ENCODE measurements at regions not wholly inside any gene's neighbourhood (a gene's known extent, or its start where the extent isn't known, plus 50 kb on each side); places are given as distances from the start of the nearest gene placed in this dataset.

GRCh38 chr17:33381201-33381600 is 88.1 kb upstream of the ASIC2 start:
- H3K27me3 ChIP-seq (ENCODE audit: control insufficient read depth, insufficient read depth, low read length) = no peaks in the 10 kb centered on the region
- H3K36me3 ChIP-seq (ENCODE audit: control insufficient read depth, insufficient read depth, low read length) = no peaks in the 10 kb centered on the region
- no peaks in the 10 kb centered on the region for H3K9me3 ChIP-seq (ENCODE audit: control insufficient read depth, insufficient read depth, low read length)
- H3K9ac ChIP-seq (ENCODE audit: low read depth, low read length) = no peak overlapping the region
- H3K4me3 ChIP-seq (ENCODE audit: low read depth, low read length) = peak overlapping the region; percentile 11
- H3K4me1 ChIP-seq (ENCODE audit: control insufficient read depth, insufficient read depth, low read length) = peaks cover 10% of the 10 kb centered on the region

- Histone ChIP-seq H3K36me3 (ENCODE audit: control insufficient read depth, insufficient read depth, low read length) (no peaks in the 10 kb centered on the region), H3K9ac (ENCODE audit: low read depth, low read length) (no peak overlapping the region), H3K4me3 (ENCODE audit: low read depth, low read length) (no peak overlapping the region), H3K27me3 (ENCODE audit: control insufficient read depth, insufficient read depth, low read length) (no peaks in the 10 kb centered on the region), H3K4me1 (ENCODE audit: control insufficient read depth, insufficient read depth, low read length) (peaks cover 10% of the 10 kb centered on the region), H3K9me3 (ENCODE audit: control insufficient read depth, insufficient read depth, low read length) (no peaks in the 10 kb centered on the region)
Observed at GRCh38 chr17:33383488-33384023, 90.5 kb upstream of the ASIC2 start.

DNA sequence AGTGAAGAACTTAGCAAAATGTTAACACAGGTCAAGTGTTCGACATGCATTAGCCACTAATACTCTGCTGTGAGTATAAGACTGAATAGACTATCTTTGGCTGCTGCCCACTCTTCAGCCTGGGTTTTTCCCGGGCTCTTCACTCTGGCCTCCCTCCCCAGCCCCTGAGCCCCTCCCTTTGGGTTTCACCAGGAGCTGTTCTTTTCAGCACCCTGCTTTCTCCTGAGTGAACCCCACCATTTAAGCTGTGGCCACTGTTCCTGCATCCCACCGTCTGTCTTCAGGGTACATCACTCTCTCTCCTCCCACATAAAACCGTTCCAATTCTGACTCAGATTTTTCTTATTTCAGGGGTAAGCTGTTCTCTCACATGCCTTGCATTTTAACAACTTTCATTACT is 92.0 kb upstream of the ASIC2 start:
- no peak overlapping the region for H3K4me3 ChIP-seq (ENCODE audit: low read depth, low read length)
- H3K36me3 ChIP-seq (ENCODE audit: control insufficient read depth, insufficient read depth, low read length) = no peaks in the 10 kb centered on the region
- H3K9ac ChIP-seq (ENCODE audit: low read depth, low read length) = no peak overlapping the region
- H3K4me1 ChIP-seq (ENCODE audit: control insufficient read depth, insufficient read depth, low read length) = peaks cover 10% of the 10 kb centered on the region
- no peaks in the 10 kb centered on the region for H3K27me3 ChIP-seq (ENCODE audit: control insufficient read depth, insufficient read depth, low read length)
- no peaks in the 10 kb centered on the region for H3K9me3 ChIP-seq (ENCODE audit: control insufficient read depth, insufficient read depth, low read length)

DNA sequence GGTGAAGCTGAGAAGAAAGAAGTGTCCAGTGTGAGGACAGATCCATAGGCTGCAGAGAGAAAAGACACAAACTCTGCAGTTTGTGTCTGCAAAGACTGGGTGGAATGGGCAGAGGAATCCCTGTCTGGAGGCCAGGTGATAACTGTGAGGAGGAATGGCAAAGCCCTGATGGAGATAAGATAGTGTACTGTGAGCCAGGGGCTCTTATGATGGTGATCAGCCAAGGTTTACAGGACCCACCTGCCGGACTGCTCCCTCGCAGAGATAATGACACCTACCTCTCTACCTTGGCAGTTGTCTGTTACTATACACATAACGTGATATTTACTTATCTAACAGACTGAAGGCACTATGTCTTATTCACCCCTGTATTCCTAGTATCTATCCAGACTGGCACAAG is 92.6 kb upstream of the ASIC2 start:
- Histone ChIP-seq H3K4me3 (ENCODE audit: low read depth, low read length) (no peak overlapping the region), H3K9ac (ENCODE audit: low read depth, low read length) (no peak overlapping the region), H3K27me3 (ENCODE audit: control insufficient read depth, insufficient read depth, low read length) (no peaks in the 10 kb centered on the region), H3K9me3 (ENCODE audit: control insufficient read depth, insufficient read depth, low read length) (no peaks in the 10 kb centered on the region), H3K36me3 (ENCODE audit: control insufficient read depth, insufficient read depth, low read length) (no peaks in the 10 kb centered on the region), H3K4me1 (ENCODE audit: control insufficient read depth, insufficient read depth, low read length) (peaks cover 6% of the 10 kb centered on the region)

DNA sequence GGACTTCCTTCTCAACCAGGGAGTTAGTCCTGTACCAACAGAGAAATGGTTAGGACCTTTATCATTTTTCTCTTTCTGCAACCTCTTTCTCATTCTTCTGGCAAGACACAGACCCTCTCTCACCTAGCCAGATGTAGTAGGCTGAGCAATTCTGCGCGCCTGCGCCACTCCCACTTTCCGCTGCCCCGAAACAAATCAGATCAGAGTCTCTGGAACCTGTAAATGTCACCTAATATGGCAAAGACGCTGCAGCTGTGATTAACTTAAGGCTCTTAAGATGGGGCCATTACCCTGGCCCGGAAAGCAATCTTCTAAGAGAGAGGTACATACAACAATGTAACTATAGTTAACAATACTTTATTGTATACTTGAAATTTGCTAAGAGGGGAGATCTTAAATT is 94.3 kb upstream of the ASIC2 start:
- H3K9ac ChIP-seq (ENCODE audit: low read depth, low read length) = no peak overlapping the region
- H3K27me3 ChIP-seq (ENCODE audit: control insufficient read depth, insufficient read depth, low read length) = no peaks in the 10 kb centered on the region
- no peak overlapping the region for H3K4me3 ChIP-seq (ENCODE audit: low read depth, low read length)
- no peaks in the 10 kb centered on the region for H3K4me1 ChIP-seq (ENCODE audit: control insufficient read depth, insufficient read depth, low read length)
- no peaks in the 10 kb centered on the region for H3K36me3 ChIP-seq (ENCODE audit: control insufficient read depth, insufficient read depth, low read length)
- no peaks in the 10 kb centered on the region for H3K9me3 ChIP-seq (ENCODE audit: control insufficient read depth, insufficient read depth, low read length)

GRCh38 chr17:33389504-33390135 is 96.5 kb upstream of the ASIC2 start:
- Histone ChIP-seq H3K4me3 (ENCODE audit: low read depth, low read length) (no peak overlapping the region), H3K36me3 (ENCODE audit: control insufficient read depth, insufficient read depth, low read length) (no peaks in the 10 kb centered on the region), H3K9me3 (ENCODE audit: control insufficient read depth, insufficient read depth, low read length) (no peaks in the 10 kb centered on the region), H3K4me1 (ENCODE audit: control insufficient read depth, insufficient read depth, low read length) (no peaks in the 10 kb centered on the region), H3K27me3 (ENCODE audit: control insufficient read depth, insufficient read depth, low read length) (no peaks in the 10 kb centered on the region), H3K9ac (ENCODE audit: low read depth, low read length) (no peak overlapping the region)

- Histone ChIP-seq H3K4me1 (ENCODE audit: control insufficient read depth, insufficient read depth, low read length) (no peaks in the 10 kb centered on the region), H3K27me3 (ENCODE audit: control insufficient read depth, insufficient read depth, low read length) (no peaks in the 10 kb centered on the region), H3K9me3 (ENCODE audit: control insufficient read depth, insufficient read depth, low read length) (no peaks in the 10 kb centered on the region), H3K4me3 (ENCODE audit: low read depth, low read length) (no peak overlapping the region), H3K9ac (ENCODE audit: low read depth, low read length) (no peak overlapping the region), H3K36me3 (ENCODE audit: control insufficient read depth, insufficient read depth, low read length) (no peaks in the 10 kb centered on the region)
Observed at GRCh38 chr17:33390479-33391176, 97.5 kb upstream of the ASIC2 start.

DNA sequence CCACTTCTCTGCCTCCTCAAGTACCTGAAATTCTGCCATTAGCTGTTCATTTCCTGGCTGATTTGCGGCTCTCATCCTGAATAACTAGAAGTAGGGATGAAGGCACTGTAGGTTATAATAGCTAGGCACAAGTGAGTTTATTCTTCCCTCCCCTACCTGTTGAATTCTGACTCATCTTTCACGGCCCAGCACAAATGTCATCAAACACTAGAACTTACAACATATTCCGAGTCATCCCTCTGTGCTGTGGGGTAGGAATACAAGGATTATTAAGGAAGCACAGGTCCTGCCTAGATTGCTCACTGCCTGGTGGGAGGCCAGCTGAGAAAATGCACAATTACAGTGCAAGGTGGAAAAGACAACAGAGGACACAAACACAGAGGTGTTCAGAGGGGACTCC is 103.7 kb upstream of the ASIC2 start:
- Histone ChIP-seq H3K27me3 (ENCODE audit: control insufficient read depth, insufficient read depth, low read length) (no peaks in the 10 kb centered on the region), H3K4me1 (ENCODE audit: control insufficient read depth, insufficient read depth, low read length) (no peaks in the 10 kb centered on the region), H3K9me3 (ENCODE audit: control insufficient read depth, insufficient read depth, low read length) (no peaks in the 10 kb centered on the region), H3K36me3 (ENCODE audit: control insufficient read depth, insufficient read depth, low read length) (no peaks in the 10 kb centered on the region), H3K9ac (ENCODE audit: low read depth, low read length) (no peak overlapping the region), H3K4me3 (ENCODE audit: low read depth, low read length) (no peak overlapping the region)

DNA sequence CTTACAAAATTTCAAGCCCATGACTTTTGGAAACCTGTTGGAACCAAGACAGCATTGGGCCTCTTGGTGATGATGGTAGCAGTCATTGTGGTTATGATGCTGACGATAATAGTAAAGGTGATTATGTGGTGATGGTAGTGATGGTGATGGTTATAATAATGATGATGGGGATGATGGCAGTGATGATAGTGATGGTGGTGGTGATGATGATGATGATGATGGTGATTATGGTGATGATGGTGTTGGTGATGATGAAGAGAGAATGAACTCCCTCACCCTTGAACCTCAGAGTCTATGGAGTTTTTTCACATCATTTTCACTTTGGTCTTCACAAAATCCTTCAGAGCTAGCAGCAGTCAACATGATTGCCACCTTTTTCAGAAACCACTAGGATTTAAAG is 105.3 kb upstream of the ASIC2 start:
- Histone ChIP-seq H3K4me3 (ENCODE audit: low read depth, low read length) (no peak overlapping the region), H3K27me3 (ENCODE audit: control insufficient read depth, insufficient read depth, low read length) (no peaks in the 10 kb centered on the region), H3K9ac (ENCODE audit: low read depth, low read length) (no peak overlapping the region), H3K36me3 (ENCODE audit: control insufficient read depth, insufficient read depth, low read length) (no peaks in the 10 kb centered on the region), H3K9me3 (ENCODE audit: control insufficient read depth, insufficient read depth, low read length) (no peaks in the 10 kb centered on the region), H3K4me1 (ENCODE audit: control insufficient read depth, insufficient read depth, low read length) (no peaks in the 10 kb centered on the region)

GRCh38 chr17:33401249-33401648 is 108.2 kb upstream of the ASIC2 start:
- no peaks in the 10 kb centered on the region for H3K9me3 ChIP-seq (ENCODE audit: control insufficient read depth, insufficient read depth, low read length)
- no peaks in the 10 kb centered on the region for H3K36me3 ChIP-seq (ENCODE audit: control insufficient read depth, insufficient read depth, low read length)
- no peak overlapping the region for H3K9ac ChIP-seq (ENCODE audit: low read depth, low read length)
- H3K4me3 ChIP-seq (ENCODE audit: low read depth, low read length) = no peak overlapping the region
- H3K27me3 ChIP-seq (ENCODE audit: control insufficient read depth, insufficient read depth, low read length) = no peaks in the 10 kb centered on the region
- no peaks in the 10 kb centered on the region for H3K4me1 ChIP-seq (ENCODE audit: control insufficient read depth, insufficient read depth, low read length)

- Histone ChIP-seq H3K9ac (ENCODE audit: low read depth, low read length) (no peak overlapping the region), H3K4me3 (ENCODE audit: low read depth, low read length) (no peak overlapping the region), H3K4me1 (ENCODE audit: control insufficient read depth, insufficient read depth, low read length) (no peaks in the 10 kb centered on the region), H3K9me3 (ENCODE audit: control insufficient read depth, insufficient read depth, low read length) (no peaks in the 10 kb centered on the region), H3K36me3 (ENCODE audit: control insufficient read depth, insufficient read depth, low read length) (no peaks in the 10 kb centered on the region), H3K27me3 (ENCODE audit: control insufficient read depth, insufficient read depth, low read length) (no peaks in the 10 kb centered on the region)
Observed at GRCh38 chr17:33403194-33403593, 110.1 kb upstream of the ASIC2 start.

GRCh38 chr17:33404070-33404819 is 111.2 kb upstream of the ASIC2 start:
- Histone ChIP-seq H3K9ac (ENCODE audit: low read depth, low read length) (no peak overlapping the region), H3K4me3 (ENCODE audit: low read depth, low read length) (no peak overlapping the region), H3K27me3 (ENCODE audit: control insufficient read depth, insufficient read depth, low read length) (no peaks in the 10 kb centered on the region), H3K36me3 (ENCODE audit: control insufficient read depth, insufficient read depth, low read length) (no peaks in the 10 kb centered on the region), H3K4me1 (ENCODE audit: control insufficient read depth, insufficient read depth, low read length) (no peaks in the 10 kb centered on the region), H3K9me3 (ENCODE audit: control insufficient read depth, insufficient read depth, low read length) (no peaks in the 10 kb centered on the region)
